Liver (tissue), 8 donors: ENCODE measurements at regions not wholly inside any gene's neighbourhood (a gene's known extent, or its start where the extent isn't known, plus 50 kb on each side); places are given as distances from the start of the nearest gene placed in this dataset.

Experiments
- DNase-seq: peaks from one replicate; pipeline ENCODE4 v3.0.0-alpha.2; 2017; ENCODE audit warnings: low spot score
- H3K27ac ChIP-seq, 2 donors: one replicate each; pipeline ENCODE4 v1.7.0; 2013; ENCODE audit warnings: inconsistent platforms in 2 of 2, low read length in 2 of 2, control low read depth in 1 of 2, low read depth in 1 of 2, mild to moderate bottlenecking in 1 of 2
- H3K27me3 ChIP-seq, 4 donors: one replicate each; pipeline versions ENCODE4 v1.6.1 to v1.7.0; 2013; ENCODE audit warnings: low read length in 3 of 4, inconsistent platforms in 1 of 4, mild to moderate bottlenecking in 1 of 4, moderate library complexity in 1 of 4; ENCODE audit not compliant: control insufficient read depth in 4 of 4, insufficient read depth in 4 of 4
- H3K36me3 ChIP-seq, 4 donors: one replicate each; pipeline versions ENCODE4 v1.6.1 to v1.7.0; 2013; ENCODE audit warnings: low read length in 3 of 4, mild to moderate bottlenecking in 3 of 4, low read depth in 1 of 4, moderate library complexity in 1 of 4; ENCODE audit not compliant: control insufficient read depth in 4 of 4, insufficient read depth in 3 of 4
- H3K4me1 ChIP-seq, 4 donors: one replicate each; pipeline versions ENCODE4 v1.6.1 to v1.7.0; 2013; ENCODE audit warnings: low read length in 3 of 4, mild to moderate bottlenecking in 3 of 4, moderate library complexity in 1 of 4; ENCODE audit not compliant: control insufficient read depth in 4 of 4, insufficient read depth in 4 of 4
- H3K4me3 ChIP-seq, 3 donors: one replicate each; pipeline versions ENCODE4 v1.6.1 to v1.7.0; 2013; ENCODE audit warnings: low read length in 3 of 3, control low read depth in 1 of 3, low read depth in 1 of 3, mild to moderate bottlenecking in 1 of 3
- H3K9ac ChIP-seq, 2 donors: one replicate each; pipeline ENCODE4 v1.7.0; 2013; ENCODE audit warnings: low read length in 2 of 2, mild to moderate bottlenecking in 2 of 2, moderate library complexity in 2 of 2, control low read depth in 1 of 2, low read depth in 1 of 2
- H3K9me3 ChIP-seq, 4 donors: one replicate each; pipeline versions ENCODE4 v1.6.1 to v1.7.0; 2013; ENCODE audit warnings: low read length in 3 of 4; ENCODE audit not compliant: control insufficient read depth in 4 of 4
- ATF3 ChIP-seq: IDR thresholded peaks from 2 replicates; pipeline ENCODE4 v1.6.1; 2016; ENCODE audit warnings: antibody characterized with exemption
- CTCF ChIP-seq: fragments of 150-350 bp; IDR thresholded peaks from 2 replicates; pipeline ENCODE4 v1.5.1; 2017; ENCODE audit warnings: improper control_type of control experiment, low read depth, low read length; ENCODE audit not compliant: missing input control
- EGR1 ChIP-seq, 2 donors: IDR thresholded peaks; 2 replicates each; pipeline ENCODE4 v1.6.1; 2016 to 2018; ENCODE audit warnings: antibody characterized with exemption in 2 of 2, low read depth in 2 of 2
- FOXA1 ChIP-seq: IDR thresholded peaks from 2 replicates; pipeline ENCODE4 v1.6.1; 2016; ENCODE audit warnings: antibody characterized with exemption
- FOXA2 ChIP-seq: IDR thresholded peaks from 2 replicates; pipeline ENCODE4 v1.6.1; 2016; ENCODE audit warnings: antibody characterized with exemption
- GABPA ChIP-seq, 2 donors: IDR thresholded peaks in 1 of 2; conservative IDR thresholded peaks in 1 of 2; 2 replicates each; pipeline ENCODE4 v1.6.1; 2016; ENCODE audit warnings: antibody characterized with exemption in 2 of 2, mild to moderate bottlenecking in 1 of 2, moderate library complexity in 1 of 2
- HNF4A ChIP-seq, 2 donors: conservative IDR thresholded peaks; 2 replicates each; pipeline ENCODE4 v1.6.1; 2016; ENCODE audit warnings: antibody characterized with exemption in 2 of 2, mild to moderate bottlenecking in 2 of 2
- HNF4G ChIP-seq: IDR thresholded peaks from 2 replicates; pipeline ENCODE4 v1.6.1; 2016; ENCODE audit warnings: antibody characterized with exemption
- JUND ChIP-seq, 2 donors: IDR thresholded peaks; 2 replicates each; pipeline ENCODE4 v1.6.1; 2016; ENCODE audit warnings: antibody characterized with exemption in 2 of 2
- NR2F2 ChIP-seq: IDR thresholded peaks from 2 replicates; pipeline ENCODE4 v1.6.1; 2016; ENCODE audit warnings: antibody characterized with exemption
- RAD21 ChIP-seq, 2 donors: IDR thresholded peaks; 2 replicates each; pipeline ENCODE4 v1.6.1; 2016; ENCODE audit warnings: antibody characterized with exemption in 2 of 2, mild to moderate bottlenecking in 2 of 2
- RXRA ChIP-seq, 2 donors: IDR thresholded peaks; 2 replicates each; pipeline ENCODE4 v1.6.1; 2017 to 2018; ENCODE audit warnings: antibody characterized with exemption in 2 of 2, mild to moderate bottlenecking in 1 of 2
- SP1 ChIP-seq: IDR thresholded peaks from 2 replicates; pipeline ENCODE4 v1.6.1; 2018; ENCODE audit warnings: antibody characterized with exemption, mild to moderate bottlenecking
- TAF1 ChIP-seq: conservative IDR thresholded peaks from 2 replicates; pipeline ENCODE4 v1.6.1; 2016; ENCODE audit warnings: antibody characterized with exemption, mild to moderate bottlenecking
- YY1 ChIP-seq: IDR thresholded peaks from 2 replicates; pipeline ENCODE4 v1.6.1; 2016; ENCODE audit warnings: antibody characterized with exemption, mild to moderate bottlenecking
- WGBS: extraction: QIAGEN DNeasy Blood & Tissue Kit; methylation state at CpG from one replicate; pipeline ENCODE4 v1.1.7; 2013; 5-methylcytosine and 5-hydroxymethylcytosine counted together
- TF ChIP-seq, protein P1 (sequence below): IDR thresholded peaks from 2 replicates; pipeline ENCODE4 v1.6.1; 2016; ENCODE audit warnings: antibody characterized with exemption, mild to moderate bottlenecking
- TF ChIP-seq, protein P2 (sequence below): IDR thresholded peaks from 2 replicates; pipeline ENCODE4 v1.6.1; 2016; ENCODE audit warnings: antibody characterized with exemption
- donor health status: healthy.
- donor health status: healthy.
- donor health status: healthy.
- donor health status: healthy.
- donor health status: healthy.

DNA sequence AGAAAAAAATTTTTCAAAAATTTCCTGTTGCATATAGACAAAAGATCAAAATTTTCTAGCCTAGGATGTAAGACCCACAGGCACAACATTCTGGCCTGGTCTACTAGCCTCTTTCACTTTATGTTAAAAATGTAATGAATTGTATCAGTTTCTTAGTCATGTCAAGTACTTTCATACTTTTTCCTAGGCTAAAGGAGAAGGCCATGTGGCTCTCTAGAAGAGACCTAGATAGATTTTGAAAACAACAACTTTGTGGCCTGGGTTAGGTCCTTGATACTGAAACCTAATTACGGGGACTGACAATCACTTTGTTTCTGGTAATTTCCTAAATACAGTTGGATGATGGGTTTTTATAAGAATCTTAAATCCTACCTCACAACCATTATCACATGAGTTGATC lies 74.8 kb upstream of the FSIP2 start:
- DNase-seq: no peak
- H3K9ac ChIP-seq: no peak overlapping the region
- H3K36me3 ChIP-seq: no peaks in the 10 kb centered on the region
- no peaks in the 10 kb centered on the region for H3K4me1 ChIP-seq
- no peak overlapping the region for H3K4me3 ChIP-seq
- no peak overlapping the region for H3K27ac ChIP-seq
- WGBS: 94% methylated on average over 1 of the region's 1 CpG
- no peaks in the 10 kb centered on the region for H3K9me3 ChIP-seq
- TF ChIP-seq RAD21 (IDR thresholded peaks at IDR 0.05): no peak
- TF ChIP-seq, protein P1, sequence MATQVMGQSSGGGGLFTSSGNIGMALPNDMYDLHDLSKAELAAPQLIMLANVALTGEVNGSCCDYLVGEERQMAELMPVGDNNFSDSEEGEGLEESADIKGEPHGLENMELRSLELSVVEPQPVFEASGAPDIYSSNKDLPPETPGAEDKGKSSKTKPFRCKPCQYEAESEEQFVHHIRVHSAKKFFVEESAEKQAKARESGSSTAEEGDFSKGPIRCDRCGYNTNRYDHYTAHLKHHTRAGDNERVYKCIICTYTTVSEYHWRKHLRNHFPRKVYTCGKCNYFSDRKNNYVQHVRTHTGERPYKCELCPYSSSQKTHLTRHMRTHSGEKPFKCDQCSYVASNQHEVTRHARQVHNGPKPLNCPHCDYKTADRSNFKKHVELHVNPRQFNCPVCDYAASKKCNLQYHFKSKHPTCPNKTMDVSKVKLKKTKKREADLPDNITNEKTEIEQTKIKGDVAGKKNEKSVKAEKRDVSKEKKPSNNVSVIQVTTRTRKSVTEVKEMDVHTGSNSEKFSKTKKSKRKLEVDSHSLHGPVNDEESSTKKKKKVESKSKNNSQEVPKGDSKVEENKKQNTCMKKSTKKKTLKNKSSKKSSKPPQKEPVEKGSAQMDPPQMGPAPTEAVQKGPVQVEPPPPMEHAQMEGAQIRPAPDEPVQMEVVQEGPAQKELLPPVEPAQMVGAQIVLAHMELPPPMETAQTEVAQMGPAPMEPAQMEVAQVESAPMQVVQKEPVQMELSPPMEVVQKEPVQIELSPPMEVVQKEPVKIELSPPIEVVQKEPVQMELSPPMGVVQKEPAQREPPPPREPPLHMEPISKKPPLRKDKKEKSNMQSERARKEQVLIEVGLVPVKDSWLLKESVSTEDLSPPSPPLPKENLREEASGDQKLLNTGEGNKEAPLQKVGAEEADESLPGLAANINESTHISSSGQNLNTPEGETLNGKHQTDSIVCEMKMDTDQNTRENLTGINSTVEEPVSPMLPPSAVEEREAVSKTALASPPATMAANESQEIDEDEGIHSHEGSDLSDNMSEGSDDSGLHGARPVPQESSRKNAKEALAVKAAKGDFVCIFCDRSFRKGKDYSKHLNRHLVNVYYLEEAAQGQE: no peak
- TF ChIP-seq GABPA (IDR thresholded peaks at IDR 0.05 in 1 of 2, conservative IDR thresholded peaks at IDR 0.05 in 1 of 2): no peak
- TF ChIP-seq YY1: no peak
- H3K27me3 ChIP-seq: no peaks in the 10 kb centered on the region

GRCh38 chr2:185664384-185664783 lies 74.2 kb upstream of the FSIP2 start:
- no peaks in the 10 kb centered on the region for H3K4me1 ChIP-seq
- no peaks in the 10 kb centered on the region for H3K9me3 ChIP-seq
- H3K27me3 ChIP-seq: no peaks in the 10 kb centered on the region
- H3K27ac ChIP-seq: no peak overlapping the region
- TF ChIP-seq, protein P1: no peak
- TF ChIP-seq NR2F2 (no peak), TAF1 (no peak), HNF4G (no peak), YY1 (no peak), SP1 (no peak), FOXA2 (no peak), JUND (IDR thresholded peaks at IDR 0.05) (no peak), GABPA (IDR thresholded peaks at IDR 0.05 in 1 of 2, conservative IDR thresholded peaks at IDR 0.05 in 1 of 2) (no peak), RAD21 (IDR thresholded peaks at IDR 0.05) (no peak), FOXA1 (no peak), CTCF (no peak), HNF4A (conservative IDR thresholded peaks at IDR 0.05) (no peak), RXRA (IDR thresholded peaks at IDR 0.05) (no peak), EGR1 (IDR thresholded peaks at IDR 0.05; ENCODE audit: low read depth in 2 of 2) (no peak), ATF3 (no peak)
- TF ChIP-seq, protein P2, sequence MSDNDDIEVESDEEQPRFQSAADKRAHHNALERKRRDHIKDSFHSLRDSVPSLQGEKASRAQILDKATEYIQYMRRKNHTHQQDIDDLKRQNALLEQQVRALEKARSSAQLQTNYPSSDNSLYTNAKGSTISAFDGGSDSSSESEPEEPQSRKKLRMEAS: no peak
- H3K9ac ChIP-seq: no peak overlapping the region
- no peak overlapping the region for H3K4me3 ChIP-seq
- no peaks in the 10 kb centered on the region for H3K36me3 ChIP-seq
- DNase-seq: no peak
- WGBS: 72% methylated on average over 2 of the region's 2 CpGs
